ENCODE measurements at regions not wholly inside any gene's neighbourhood (a gene's known extent, or its start where the extent isn't known, plus 50 kb on each side); places are given as distances from the start of the nearest gene placed in this dataset.

DNA sequence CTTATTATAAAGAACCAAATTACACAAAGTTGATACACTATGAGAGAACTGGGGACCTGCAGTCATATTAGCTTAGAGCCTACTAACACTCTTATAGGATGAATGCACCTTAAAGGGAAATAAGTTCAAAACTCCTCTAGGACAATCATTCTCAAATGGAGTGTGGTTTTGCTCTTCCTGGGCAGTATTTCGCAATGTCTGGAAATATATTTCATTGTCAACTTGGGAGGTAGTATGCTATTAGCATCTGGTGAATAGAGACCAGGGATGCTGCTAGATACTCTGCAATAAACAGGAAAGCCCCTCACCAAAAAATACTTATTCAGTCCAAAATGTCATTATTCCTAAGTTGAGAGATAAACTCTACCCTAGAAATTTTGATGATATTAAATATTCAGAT is 451.4 kb upstream of the ARPP21 start:
- TF ChIP-seq, protein P1, sequence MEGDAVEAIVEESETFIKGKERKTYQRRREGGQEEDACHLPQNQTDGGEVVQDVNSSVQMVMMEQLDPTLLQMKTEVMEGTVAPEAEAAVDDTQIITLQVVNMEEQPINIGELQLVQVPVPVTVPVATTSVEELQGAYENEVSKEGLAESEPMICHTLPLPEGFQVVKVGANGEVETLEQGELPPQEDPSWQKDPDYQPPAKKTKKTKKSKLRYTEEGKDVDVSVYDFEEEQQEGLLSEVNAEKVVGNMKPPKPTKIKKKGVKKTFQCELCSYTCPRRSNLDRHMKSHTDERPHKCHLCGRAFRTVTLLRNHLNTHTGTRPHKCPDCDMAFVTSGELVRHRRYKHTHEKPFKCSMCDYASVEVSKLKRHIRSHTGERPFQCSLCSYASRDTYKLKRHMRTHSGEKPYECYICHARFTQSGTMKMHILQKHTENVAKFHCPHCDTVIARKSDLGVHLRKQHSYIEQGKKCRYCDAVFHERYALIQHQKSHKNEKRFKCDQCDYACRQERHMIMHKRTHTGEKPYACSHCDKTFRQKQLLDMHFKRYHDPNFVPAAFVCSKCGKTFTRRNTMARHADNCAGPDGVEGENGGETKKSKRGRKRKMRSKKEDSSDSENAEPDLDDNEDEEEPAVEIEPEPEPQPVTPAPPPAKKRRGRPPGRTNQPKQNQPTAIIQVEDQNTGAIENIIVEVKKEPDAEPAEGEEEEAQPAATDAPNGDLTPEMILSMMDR (IDR thresholded peaks at IDR 0.05) = no peak
- TF ChIP-seq, protein P2, sequence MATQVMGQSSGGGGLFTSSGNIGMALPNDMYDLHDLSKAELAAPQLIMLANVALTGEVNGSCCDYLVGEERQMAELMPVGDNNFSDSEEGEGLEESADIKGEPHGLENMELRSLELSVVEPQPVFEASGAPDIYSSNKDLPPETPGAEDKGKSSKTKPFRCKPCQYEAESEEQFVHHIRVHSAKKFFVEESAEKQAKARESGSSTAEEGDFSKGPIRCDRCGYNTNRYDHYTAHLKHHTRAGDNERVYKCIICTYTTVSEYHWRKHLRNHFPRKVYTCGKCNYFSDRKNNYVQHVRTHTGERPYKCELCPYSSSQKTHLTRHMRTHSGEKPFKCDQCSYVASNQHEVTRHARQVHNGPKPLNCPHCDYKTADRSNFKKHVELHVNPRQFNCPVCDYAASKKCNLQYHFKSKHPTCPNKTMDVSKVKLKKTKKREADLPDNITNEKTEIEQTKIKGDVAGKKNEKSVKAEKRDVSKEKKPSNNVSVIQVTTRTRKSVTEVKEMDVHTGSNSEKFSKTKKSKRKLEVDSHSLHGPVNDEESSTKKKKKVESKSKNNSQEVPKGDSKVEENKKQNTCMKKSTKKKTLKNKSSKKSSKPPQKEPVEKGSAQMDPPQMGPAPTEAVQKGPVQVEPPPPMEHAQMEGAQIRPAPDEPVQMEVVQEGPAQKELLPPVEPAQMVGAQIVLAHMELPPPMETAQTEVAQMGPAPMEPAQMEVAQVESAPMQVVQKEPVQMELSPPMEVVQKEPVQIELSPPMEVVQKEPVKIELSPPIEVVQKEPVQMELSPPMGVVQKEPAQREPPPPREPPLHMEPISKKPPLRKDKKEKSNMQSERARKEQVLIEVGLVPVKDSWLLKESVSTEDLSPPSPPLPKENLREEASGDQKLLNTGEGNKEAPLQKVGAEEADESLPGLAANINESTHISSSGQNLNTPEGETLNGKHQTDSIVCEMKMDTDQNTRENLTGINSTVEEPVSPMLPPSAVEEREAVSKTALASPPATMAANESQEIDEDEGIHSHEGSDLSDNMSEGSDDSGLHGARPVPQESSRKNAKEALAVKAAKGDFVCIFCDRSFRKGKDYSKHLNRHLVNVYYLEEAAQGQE (IDR thresholded peaks at IDR 0.05; ENCODE audit: insufficient read depth in 1 of 2, low read depth in 2 of 2, low read length in 1 of 2) = no peak
- TF ChIP-seq TCF7L2 (IDR thresholded peaks at IDR 0.05; ENCODE audit: low read depth, low read length) (no peak), POLR2AphosphoS5 (IDR thresholded peaks at IDR 0.05; ENCODE audit: low read depth, low read length) (no peak), SIN3A (IDR thresholded peaks at IDR 0.05; ENCODE audit: borderline replicate concordance, insufficient read depth, low read depth, low read length) (no peak)
